Inflammatory macrophage treated with lipopolysaccharide for 1 hour (primary cell): ENCODE measurements at regions not wholly inside any gene's neighbourhood (a gene's known extent, or its start where the extent isn't known, plus 50 kb on each side); places are given as distances from the start of the nearest gene placed in this dataset.

Source experiments
- DNase-seq, 2 donors: peaks; one replicate each; pipeline ENCODE4 v3.0.0-alpha.2; 2020 to 2022

- DNase-seq, result no peak
Measured at GRCh38 chr20:24256307-24256706, 213.1 kb upstream of the SYNDIG1 start.

- no peak for DNase-seq
Measured at GRCh38 chr20:24254480-24254879, 214.9 kb upstream of the SYNDIG1 start.

- no peak for DNase-seq
Measured at GRCh38 chr20:24253321-24253720, 216.1 kb upstream of the SYNDIG1 start.

- no peak for DNase-seq
Measured at GRCh38 chr20:24245094-24245493, 224.3 kb upstream of the SYNDIG1 start.

GRCh38 chr20:24242763-24243162 is 226.7 kb upstream of the SYNDIG1 start:
- DNase-seq, result no peak

GRCh38 chr20:24241466-24241865 is 228.0 kb upstream of the SYNDIG1 start:
- no peak for DNase-seq

- DNase-seq, result no peak
Measured at GRCh38 chr20:24236963-24237362, 232.5 kb upstream of the SYNDIG1 start.

GRCh38 chr20:24236201-24236600 is 233.2 kb upstream of the SYNDIG1 start:
- no peak for DNase-seq

GRCh38 chr20:24235296-24236175 is 233.9 kb upstream of the SYNDIG1 start:
- no peak for DNase-seq

GRCh38 chr20:24227600-24227999 is 239.0 kb upstream of the GGTLC1 start:
- no peak for DNase-seq

- DNase-seq, result no peak
Measured at GRCh38 chr20:24212494-24212893, 223.9 kb upstream of the GGTLC1 start.

- no peak for DNase-seq
Measured at GRCh38 chr20:24211972-24212371, 223.4 kb upstream of the GGTLC1 start.

- DNase-seq, result no peak
Measured at GRCh38 chr20:24210356-24210755, 221.8 kb upstream of the GGTLC1 start.

- no peak for DNase-seq
Measured at GRCh38 chr20:24208652-24209051, 220.1 kb upstream of the GGTLC1 start.

- DNase-seq, result no peak
Measured at GRCh38 chr20:24207803-24208300, 219.3 kb upstream of the GGTLC1 start.

GRCh38 chr20:24206995-24207394 is 218.4 kb upstream of the GGTLC1 start:
- DNase-seq, result no peak

- DNase-seq, result no peak
Measured at GRCh38 chr20:24203526-24204183, 215.1 kb upstream of the GGTLC1 start.

- DNase-seq, result no peak
Measured at GRCh38 chr20:24199501-24199900, 210.9 kb upstream of the GGTLC1 start.

GRCh38 chr20:24194143-24194542 is 205.6 kb upstream of the GGTLC1 start:
- DNase-seq, result no peak

- DNase-seq, result no peak
Measured at GRCh38 chr20:24190905-24191304, 202.3 kb upstream of the GGTLC1 start.

GRCh38 chr20:24185791-24186190 is 197.2 kb upstream of the GGTLC1 start:
- no peak for DNase-seq

- DNase-seq, result no peak
Measured at GRCh38 chr20:24181151-24181550, 192.6 kb upstream of the GGTLC1 start.

- no peak for DNase-seq
Measured at GRCh38 chr20:24169256-24169655, 180.7 kb upstream of the GGTLC1 start.

- no peak for DNase-seq
Measured at GRCh38 chr20:24166412-24166811, 177.8 kb upstream of the GGTLC1 start.

- DNase-seq, result no peak
Measured at GRCh38 chr20:24166123-24166381, 177.5 kb upstream of the GGTLC1 start.
